HEK293 (cell line): ENCODE measurements at regions not wholly inside any gene's neighbourhood (a gene's known extent, or its start where the extent isn't known, plus 50 kb on each side); places are given as distances from the start of the nearest gene placed in this dataset.

Experiments used
- AEBP2 ChIP-seq: fragments of 450-650 bp; formaldehyde crosslinking; IDR thresholded peaks from 2 replicates; pipeline ENCODE4 v1.5.1; 2016; ENCODE audit warnings: missing biosample characterization, missing genetic modification characterization, borderline replicate concordance
- ATF2 ChIP-seq: fragments of 450-650 bp; formaldehyde crosslinking; IDR thresholded peaks from 2 replicates; pipeline ENCODE4 v1.5.1; 2016; ENCODE audit warnings: missing biosample characterization, missing genetic modification characterization, low read depth
- CTCF ChIP-seq: fragments of 450-650 bp; formaldehyde crosslinking; IDR thresholded peaks from 2 replicates; pipeline ENCODE4 v1.5.1; 2016; ENCODE audit warnings: missing biosample characterization, missing genetic modification characterization
- ELK4 ChIP-seq: IDR thresholded peaks from 2 replicates; pipeline ENCODE4 v1.6.1; 2011; ENCODE audit warnings: mild to moderate bottlenecking, low read depth, low read length, borderline replicate concordance
- HOXA7 ChIP-seq: sonication (generic); formaldehyde crosslinking; IDR thresholded peaks from 2 replicates; pipeline ENCODE4 v1.8.1; 2022; ENCODE audit warnings: missing genetic modification reagents, borderline replicate concordance
- MEIS1 ChIP-seq: sonication (generic); formaldehyde crosslinking; IDR thresholded peaks from 2 replicates; pipeline ENCODE4 v1.8.1; 2022; ENCODE audit warnings: missing genetic modification reagents, mild to moderate bottlenecking, borderline replicate concordance
- PBX3 ChIP-seq: sonication (generic); formaldehyde crosslinking; IDR thresholded peaks from 2 replicates; pipeline ENCODE4 v1.8.1; 2022; ENCODE audit warnings: mild to moderate bottlenecking, moderate library complexity, missing genetic modification reagents
- ZBTB49 ChIP-seq: fragments of 450-650 bp; formaldehyde crosslinking; IDR thresholded peaks from 2 replicates; pipeline ENCODE4 v1.5.1; 2016; ENCODE audit warnings: missing biosample characterization, missing genetic modification characterization, low read depth
- ZNF175 ChIP-seq: fragments of 450-650 bp; formaldehyde crosslinking; IDR thresholded peaks from 2 replicates; pipeline ENCODE4 v1.5.1; 2016; ENCODE audit warnings: missing biosample characterization, missing genetic modification characterization
- ZNF561 ChIP-seq: fragments of 450-650 bp; IDR thresholded peaks from 2 replicates; pipeline ENCODE4 v1.5.1; 2018; ENCODE audit warnings: missing biosample characterization, missing genetic modification characterization, borderline replicate concordance
- ZNF747 ChIP-seq: fragments of 450-650 bp; formaldehyde crosslinking; IDR thresholded peaks from 2 replicates; pipeline ENCODE4 v1.5.1; 2016; ENCODE audit warnings: missing biosample characterization, missing genetic modification characterization

GRCh38 chrX:98452456-98452855, 1568.7 kb downstream of the RPA4 start:
- TF ChIP-seq MEIS1 (CRISPR knock-in tag) (no peak), HOXA7 (CRISPR knock-in tag) (no peak), ZBTB49 (tag by site-specific recombination) (no peak), AEBP2 (tag by site-specific recombination) (no peak), ATF2 (no peak), ELK4 (no peak), ZNF561 (no peak), PBX3 (no peak), CTCF (no peak), ZNF747 (tag by site-specific recombination) (no peak), ZNF175 (no peak)
